Right hindlimb (tissue), 1 donor: ENCODE measurements at regions not wholly inside any gene's neighbourhood (a gene's known extent, or its start where the extent isn't known, plus 50 kb on each side); places are given as distances from the start of the nearest gene placed in this dataset.
"Not testable (repeated sequence)": the region's sequence is repeated elsewhere in the genome, so short reads cannot be mapped to it uniquely, and the experiment has no call there.

ENCODE experiments used
- DNase-seq: peaks from one replicate; pipeline ENCODE4 v3.0.0-alpha.2; 2018

GRCh38 chr2:118442996-118443553, 354.8 kb downstream of the INSIG2 start:
- DNase-seq = no peak

- DNase-seq = no peak
These were observed 353.8 kb downstream of the INSIG2 start for GRCh38 chr2:118442046-118442445.

- DNase-seq = no peak
These were observed 352.3 kb downstream of the INSIG2 start for GRCh38 chr2:118440404-118441098.

- no peak for DNase-seq
These were observed 349.2 kb downstream of the INSIG2 start for GRCh38 chr2:118437501-118437900.

GRCh38 chr2:118431997-118432396, 343.7 kb downstream of the INSIG2 start:
- no peak for DNase-seq

GRCh38 chr2:118431586-118431985, 343.3 kb downstream of the INSIG2 start:
- DNase-seq = no peak

GRCh38 chr2:118431165-118431517, 342.9 kb downstream of the INSIG2 start:
- no peak for DNase-seq

GRCh38 chr2:118430510-118431164, 342.4 kb downstream of the INSIG2 start:
- no peak for DNase-seq

- DNase-seq = no peak
These were observed 336.9 kb downstream of the INSIG2 start for GRCh38 chr2:118425191-118425590.

- no peak for DNase-seq
These were observed 335.5 kb downstream of the INSIG2 start for GRCh38 chr2:118423776-118424175.

- no peak for DNase-seq
These were observed 333.4 kb downstream of the INSIG2 start for GRCh38 chr2:118421648-118422047.

- no peak for DNase-seq
These were observed 329.3 kb downstream of the INSIG2 start for GRCh38 chr2:118417406-118418120.

GRCh38 chr2:118415186-118415585, 326.9 kb downstream of the INSIG2 start:
- not testable (repeated sequence) for DNase-seq

- DNase-seq = no peak
These were observed 315.6 kb downstream of the INSIG2 start for GRCh38 chr2:118403658-118404451.

GRCh38 chr2:118388771-118389170, 300.5 kb downstream of the INSIG2 start:
- DNase-seq = no peak

GRCh38 chr2:118387509-118387908, 299.2 kb downstream of the INSIG2 start:
- no peak for DNase-seq

- DNase-seq = peak; percentile 41
These were observed 298.5 kb downstream of the INSIG2 start for GRCh38 chr2:118386641-118387302.

GRCh38 chr2:118380915-118381653, 292.8 kb downstream of the INSIG2 start:
- DNase-seq = no peak

GRCh38 chr2:118375907-118376485, 287.7 kb downstream of the INSIG2 start:
- DNase-seq = no peak

GRCh38 chr2:118374974-118375755, 286.9 kb downstream of the INSIG2 start:
- no peak for DNase-seq
